ENCODE measurements at regions not wholly inside any gene's neighbourhood (a gene's known extent, or its start where the extent isn't known, plus 50 kb on each side); places are given as distances from the start of the nearest gene placed in this dataset.

DNA sequence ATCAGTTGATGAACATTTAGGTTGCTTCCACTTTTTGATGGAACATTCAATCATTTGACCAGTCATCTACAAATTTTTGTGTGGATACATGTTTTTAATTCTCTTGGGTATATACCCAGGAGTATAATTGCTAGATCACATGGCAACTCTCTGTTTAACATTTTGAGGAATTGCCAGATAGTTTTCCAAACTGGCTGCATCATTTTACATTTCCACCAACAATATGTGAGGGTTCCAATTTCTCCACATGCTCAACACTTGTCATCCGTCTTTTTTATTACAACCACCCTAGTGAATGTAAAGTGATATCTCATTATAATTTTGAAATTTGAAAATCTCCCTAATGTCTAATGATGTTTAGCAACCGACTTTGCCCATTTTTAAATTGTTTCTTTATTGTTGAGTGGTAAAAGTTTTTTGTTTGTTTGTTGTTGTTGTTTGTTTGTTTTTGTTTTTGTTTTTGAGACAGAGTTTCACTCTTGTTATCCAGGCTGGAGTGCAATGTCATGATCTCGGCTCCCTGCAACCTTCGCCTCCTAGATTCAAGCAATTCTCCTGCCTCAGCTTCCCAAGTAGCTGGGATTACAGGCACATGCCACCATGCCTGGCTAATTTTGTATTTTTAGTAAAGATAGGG lies 53.7 kb upstream of the PDYN start:
- Histone ChIP-seq H3K27ac (no peak overlapping the region), H3K36me3 (no peaks in the 10 kb centered on the region), H3K4me1 (no peaks in the 10 kb centered on the region), H3K4me3 (no peak overlapping the region), H3K27me3 (peaks cover 0 to 86% of the 10 kb centered on the region in 2 donors), H3K9me3 (no peaks in the 10 kb centered on the region)
- TF ChIP-seq, protein P1, sequence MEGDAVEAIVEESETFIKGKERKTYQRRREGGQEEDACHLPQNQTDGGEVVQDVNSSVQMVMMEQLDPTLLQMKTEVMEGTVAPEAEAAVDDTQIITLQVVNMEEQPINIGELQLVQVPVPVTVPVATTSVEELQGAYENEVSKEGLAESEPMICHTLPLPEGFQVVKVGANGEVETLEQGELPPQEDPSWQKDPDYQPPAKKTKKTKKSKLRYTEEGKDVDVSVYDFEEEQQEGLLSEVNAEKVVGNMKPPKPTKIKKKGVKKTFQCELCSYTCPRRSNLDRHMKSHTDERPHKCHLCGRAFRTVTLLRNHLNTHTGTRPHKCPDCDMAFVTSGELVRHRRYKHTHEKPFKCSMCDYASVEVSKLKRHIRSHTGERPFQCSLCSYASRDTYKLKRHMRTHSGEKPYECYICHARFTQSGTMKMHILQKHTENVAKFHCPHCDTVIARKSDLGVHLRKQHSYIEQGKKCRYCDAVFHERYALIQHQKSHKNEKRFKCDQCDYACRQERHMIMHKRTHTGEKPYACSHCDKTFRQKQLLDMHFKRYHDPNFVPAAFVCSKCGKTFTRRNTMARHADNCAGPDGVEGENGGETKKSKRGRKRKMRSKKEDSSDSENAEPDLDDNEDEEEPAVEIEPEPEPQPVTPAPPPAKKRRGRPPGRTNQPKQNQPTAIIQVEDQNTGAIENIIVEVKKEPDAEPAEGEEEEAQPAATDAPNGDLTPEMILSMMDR (IDR thresholded peaks at IDR 0.05): no peak
- ATAC-seq (no peak), DNase-seq (no peak)
- intact Hi-C loops (cut with DNase I): no loop called here

DNA sequence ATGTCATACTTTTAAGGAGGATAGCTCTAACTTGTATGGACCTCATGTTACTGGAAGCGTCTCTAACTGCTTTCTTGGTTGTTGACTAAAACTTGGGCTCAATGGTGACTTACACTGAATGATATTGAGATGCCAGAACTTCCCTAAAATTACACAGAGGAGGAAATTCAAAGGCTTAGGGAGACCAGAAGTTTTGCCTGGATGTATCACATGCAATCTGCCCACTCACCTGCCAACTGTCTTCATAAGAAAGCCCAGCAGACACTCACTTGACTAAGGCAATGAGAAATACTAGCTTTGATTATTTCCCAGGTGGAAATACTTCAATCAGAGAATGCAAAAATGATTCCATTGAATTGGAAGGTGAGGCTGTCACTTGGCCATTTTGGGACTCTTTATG lies 51.2 kb upstream of the PDYN start:
- peaks cover 0 to 82% of the 10 kb centered on the region in 2 donors for H3K27me3 ChIP-seq
- TF ChIP-seq, protein P1 (IDR thresholded peaks at IDR 0.05): no peak

More for the DNA sequence above, 51.2 kb upstream of the PDYN start:
- Histone ChIP-seq H3K9me3 (no peaks in the 10 kb centered on the region), H3K4me1 (no peaks in the 10 kb centered on the region), H3K4me3 (no peak overlapping the region), H3K27ac (no peak overlapping the region), H3K36me3 (no peaks in the 10 kb centered on the region)
- no peak for DNase-seq
- ATAC-seq: no peak
- intact Hi-C loops (cut with DNase I): no loop called here

Data from left lung (tissue), 4 donors.